HS-5 (cell line): ENCODE measurements at regions not wholly inside any gene's neighbourhood (a gene's known extent, or its start where the extent isn't known, plus 50 kb on each side); places are given as distances from the start of the nearest gene placed in this dataset.
A peak's percentile ranks its signal among the peaks of the same experiment; 100 is the strongest.

Source experiments
- DNase-seq: peaks from one replicate; pipeline ENCODE4 v3.0.0-alpha.2; 2012; ENCODE audit warnings: low read depth

DNA sequence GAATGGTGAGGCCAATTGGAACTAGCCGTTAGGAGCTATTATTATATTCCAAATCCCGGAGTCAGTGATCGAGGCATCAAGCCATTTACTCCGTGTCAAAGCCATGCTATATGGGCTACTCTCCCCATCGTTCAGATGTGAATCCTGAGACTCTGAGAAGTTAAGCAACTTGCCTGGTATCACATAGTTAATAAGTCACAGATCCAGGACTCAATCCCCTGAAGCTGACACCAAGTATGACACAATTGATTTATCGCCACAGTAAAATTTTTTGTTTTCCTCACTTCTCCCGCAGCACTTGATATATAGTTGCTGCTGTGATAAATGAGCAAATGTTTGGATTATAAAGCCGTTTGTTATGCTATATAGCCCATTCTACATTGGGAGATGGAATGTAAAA, 50.8 kb upstream of the TSHZ2 start:
- no peak for DNase-seq

DNA sequence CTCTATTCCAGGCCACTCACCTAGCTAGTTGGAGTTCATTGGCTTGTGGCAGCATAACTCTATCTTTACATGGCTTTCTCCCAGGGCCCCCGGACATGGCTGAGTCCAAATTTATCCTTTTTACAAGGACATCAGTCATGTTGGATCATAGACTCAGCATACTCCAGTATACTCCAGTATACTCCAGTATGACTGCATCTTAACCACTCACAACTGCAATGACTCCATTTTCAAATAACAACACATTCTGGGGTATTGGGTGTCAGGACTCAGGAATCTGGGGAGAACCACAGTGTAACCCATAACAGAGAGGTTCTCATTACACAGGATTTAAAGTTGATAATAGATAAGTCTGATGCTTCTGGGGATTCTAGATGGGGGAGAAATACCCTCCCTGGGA, 53.8 kb upstream of the TSHZ2 start:
- no peak for DNase-seq

DNA sequence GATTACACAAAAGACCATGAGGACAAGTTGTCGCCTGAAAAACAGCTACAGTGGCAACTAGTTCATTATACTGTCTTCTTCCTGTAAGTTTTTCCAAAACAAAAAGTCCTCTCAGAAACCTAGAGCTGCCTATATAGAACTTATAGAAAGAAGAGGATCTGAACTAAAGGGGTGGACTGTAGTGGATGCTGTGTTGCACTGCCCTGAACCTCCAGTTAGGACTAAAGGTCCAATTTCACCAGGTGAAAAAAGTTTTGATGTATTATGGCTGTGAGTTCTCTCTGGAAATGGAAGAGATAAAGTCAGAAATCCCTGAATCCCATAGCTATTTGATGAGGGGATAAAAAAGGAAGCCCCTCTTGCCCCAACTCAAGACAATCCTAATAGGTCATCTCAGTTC, 56.6 kb upstream of the TSHZ2 start:
- no peak for DNase-seq

DNA sequence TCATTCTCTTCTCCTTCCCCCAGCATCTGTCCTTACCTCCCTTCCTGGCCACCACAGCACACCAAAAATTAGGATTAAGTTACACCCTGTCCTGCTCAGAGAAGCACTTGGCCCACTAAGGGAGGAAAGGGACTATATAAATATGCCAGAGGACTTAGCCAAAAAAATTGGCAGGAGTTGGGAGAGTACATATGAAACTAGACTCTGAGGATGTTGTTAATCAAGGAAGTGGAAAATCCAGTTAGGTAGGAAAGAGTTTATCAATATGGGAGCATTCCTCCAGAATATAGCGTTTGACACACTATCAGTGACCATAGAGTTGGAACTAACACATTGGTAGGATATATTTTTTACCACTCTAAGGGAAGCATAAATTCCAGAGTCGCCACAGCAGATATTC, 57.3 kb upstream of the TSHZ2 start:
- no peak for DNase-seq

DNA sequence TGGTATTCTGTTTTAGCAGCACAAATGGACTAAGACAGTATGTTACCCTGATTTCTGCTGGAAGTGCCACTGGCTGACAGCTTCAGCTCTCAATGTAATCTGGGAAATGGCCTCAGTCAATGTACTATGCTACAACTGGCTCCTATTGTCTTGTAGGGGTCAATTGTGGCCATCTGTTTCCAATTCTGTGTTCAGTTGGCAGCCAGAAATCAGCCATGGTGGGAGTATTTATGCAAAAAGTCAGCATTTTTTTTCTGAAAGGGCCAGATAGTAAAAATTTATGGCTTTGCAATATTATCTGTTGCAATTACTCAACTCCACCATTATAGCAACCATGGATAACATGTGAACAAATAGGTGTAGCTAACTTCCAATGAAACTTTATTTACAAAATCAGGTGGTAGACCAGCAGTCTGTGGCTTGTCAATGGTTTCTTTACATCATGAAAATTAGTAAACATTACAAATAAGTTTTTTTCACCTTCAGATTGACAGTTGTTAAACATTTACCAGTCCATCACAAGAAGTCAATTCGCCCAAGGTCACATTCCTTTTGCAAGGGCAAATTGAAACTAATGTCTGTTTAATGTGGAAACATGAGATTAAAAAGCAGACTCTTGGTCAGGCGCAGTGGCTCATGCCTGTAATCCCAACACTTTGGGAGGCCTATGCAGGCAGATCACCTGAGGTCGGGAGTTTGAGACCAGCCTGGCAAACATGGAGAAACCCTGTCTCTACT, 58.3 kb upstream of the TSHZ2 start:
- no peak for DNase-seq

DNA sequence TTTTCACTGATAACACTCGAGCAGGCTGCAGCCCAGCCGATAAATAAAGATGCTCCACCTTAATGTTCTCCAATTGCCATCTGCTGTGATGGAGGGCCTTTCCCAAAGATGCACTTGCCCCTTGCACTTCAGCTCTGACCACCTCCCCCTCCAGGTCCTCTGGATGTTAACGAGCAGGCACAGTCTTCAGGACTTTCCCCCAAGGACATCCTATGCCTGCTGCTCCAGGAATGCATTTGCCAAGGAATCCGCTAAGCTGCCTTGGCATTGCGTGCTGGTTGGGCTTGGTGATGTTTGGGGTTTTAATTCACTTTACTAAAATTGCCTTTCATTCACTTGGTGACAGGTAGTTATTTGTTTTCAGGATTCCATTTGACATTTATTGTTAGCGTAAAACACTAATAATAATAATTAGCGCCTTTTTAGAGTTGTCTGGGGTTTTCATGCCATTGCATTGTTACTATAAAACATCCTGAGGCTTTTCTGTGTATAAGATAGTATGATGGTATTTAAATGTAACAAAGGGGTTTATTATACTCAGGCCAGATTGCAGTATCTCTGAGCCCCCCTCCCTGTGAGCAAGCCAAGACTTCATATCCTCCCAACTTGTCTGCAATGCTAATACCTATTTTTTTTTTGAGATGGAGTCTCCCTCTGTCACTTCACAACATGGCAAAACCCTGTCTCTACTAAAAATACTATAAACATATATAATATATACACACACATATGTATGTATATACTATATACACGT, 66.7 kb upstream of the TSHZ2 start:
- DNase-seq, result no peak

DNA sequence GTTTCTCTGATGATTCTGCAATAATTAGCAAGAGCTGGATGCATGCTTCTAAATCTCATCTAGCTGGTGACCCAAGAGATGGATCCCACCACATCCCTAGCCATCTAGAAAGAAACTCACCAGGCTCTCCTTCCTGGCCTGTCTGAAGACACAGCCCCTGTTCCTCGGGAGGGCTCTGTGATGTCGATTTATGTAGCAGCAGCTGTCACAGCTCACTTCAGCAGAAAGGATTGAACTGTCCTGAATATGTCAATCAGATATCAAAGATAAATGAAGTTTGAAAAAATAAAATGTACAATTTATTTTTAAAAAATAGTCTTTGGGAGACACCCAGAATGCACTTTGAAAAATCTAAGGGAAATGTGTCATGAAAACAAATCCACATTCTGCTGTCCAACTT, 67.3 kb upstream of the TSHZ2 start:
- no peak for DNase-seq

DNA sequence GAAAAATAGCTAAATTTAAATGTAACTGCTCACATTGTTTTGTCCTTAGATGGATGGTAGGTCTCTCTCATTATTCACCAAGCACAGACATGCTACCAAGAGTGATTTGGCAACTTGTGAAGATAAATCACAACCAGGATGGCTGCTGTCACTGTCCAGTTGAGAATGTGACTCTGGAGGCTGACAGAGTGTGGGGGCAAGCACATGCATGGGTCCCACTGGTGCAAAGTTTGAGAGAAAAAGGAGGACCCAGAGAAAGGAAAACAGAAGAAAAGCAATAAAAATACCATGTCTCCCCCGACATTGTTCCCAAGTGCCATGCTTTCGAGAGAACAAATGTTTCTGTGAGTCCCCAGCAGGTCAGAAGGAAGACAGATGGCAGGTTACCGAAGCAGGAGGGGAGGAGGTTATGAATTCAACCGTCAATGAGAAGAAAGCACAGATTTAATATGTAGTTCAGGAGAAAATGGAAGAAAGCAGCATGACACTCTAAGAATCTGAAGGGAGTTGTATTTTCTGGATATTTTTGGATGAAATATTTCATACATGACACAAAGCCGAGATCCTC, 73.0 kb upstream of the TSHZ2 start:
- no peak for DNase-seq

DNA sequence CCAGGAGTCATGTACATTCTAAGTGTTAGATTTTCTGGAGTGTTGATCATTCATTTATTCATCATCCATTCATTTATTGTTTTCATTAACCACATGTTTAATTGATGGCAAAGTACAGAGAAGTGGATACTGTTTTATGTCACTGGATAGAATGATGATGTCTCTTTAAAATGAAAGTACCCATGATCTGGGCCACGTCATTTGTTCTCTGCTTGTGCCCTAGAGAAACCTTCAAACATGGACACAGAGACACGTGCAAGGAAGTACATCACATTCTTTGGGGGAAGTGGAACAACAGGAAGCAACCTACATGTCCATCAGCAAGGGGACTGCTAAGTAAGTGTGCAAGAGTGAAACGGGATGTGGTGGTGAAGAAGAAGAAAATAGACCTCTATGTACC, 75.8 kb upstream of the TSHZ2 start:
- no peak for DNase-seq

DNA sequence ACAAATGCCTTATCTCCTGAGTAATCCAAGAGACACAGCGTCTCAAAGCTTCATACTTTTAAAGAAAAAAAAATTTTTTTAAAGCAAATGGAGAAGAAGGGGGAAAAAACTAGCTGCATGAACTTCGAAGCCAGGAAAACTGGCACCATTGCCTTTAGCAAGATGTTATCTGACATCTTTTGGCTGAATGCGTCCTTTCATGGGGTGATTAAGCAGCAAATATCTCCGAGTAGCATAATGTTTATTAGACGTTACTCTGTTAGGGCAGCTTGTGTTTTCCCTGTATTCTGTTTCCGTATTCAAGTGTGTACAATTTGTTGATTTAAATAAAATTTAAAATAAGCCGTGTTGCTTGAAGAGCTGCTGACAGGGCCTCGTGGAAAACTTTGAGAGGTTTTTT, 76.5 kb upstream of the TSHZ2 start:
- no peak for DNase-seq

DNA sequence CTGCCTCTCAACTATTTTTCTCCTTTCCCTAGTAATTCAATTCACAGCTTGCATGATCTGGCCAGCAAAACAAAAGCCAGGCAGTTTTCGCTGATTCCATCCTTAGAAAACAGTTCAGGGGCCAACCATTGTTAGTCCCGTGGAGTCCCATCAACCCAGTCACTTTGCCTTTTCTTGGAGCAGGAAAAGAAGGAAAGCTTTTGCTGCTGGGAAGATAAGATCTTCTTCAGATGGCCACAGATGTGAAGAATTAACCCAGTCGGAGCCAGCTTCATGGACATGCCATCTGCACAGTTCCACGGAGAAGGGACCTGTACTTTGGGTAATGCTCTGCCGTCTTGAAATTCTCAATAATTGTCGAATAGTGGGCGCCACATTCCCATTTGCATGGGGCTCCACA, 76.9 kb upstream of the TSHZ2 start:
- no peak for DNase-seq

DNA sequence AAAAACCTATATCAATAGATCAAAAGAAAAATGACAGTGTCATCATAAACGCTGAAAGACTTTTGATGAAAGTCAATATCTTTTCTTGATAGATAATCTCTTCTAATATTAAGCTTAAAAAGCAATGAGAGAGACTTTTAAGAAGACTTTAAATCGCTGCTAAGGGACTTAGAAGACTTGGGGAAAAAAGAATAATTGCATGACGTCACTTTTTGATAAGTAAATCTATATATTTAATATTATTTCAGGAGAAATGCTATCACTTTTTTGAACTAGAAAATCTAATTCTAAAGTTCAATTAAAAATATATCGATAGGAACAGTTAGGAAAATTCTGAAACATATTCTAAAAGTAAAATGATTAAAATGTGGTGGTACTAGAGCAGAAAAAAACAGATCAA, 78.7 kb upstream of the TSHZ2 start:
- no peak for DNase-seq

DNA sequence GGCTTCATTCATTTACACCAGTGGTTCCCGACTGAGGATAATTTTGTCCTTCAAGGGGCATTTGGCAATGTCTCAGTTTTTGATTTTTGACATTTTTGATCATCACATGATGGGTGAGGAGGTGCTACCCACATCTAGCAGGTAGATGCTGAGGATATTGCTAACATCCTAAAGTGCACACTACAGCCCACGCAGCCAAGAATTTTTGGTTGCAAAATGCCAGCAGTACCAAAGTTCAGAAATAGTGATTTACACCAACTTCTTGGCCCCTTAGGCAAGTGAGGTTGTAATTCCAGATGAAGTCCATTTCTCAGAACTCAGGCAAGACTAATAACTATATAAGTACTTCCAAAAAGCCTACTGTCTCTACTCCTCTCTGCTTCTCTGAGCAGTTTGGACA, 80.1 kb upstream of the TSHZ2 start:
- DNase-seq, result no peak

DNA sequence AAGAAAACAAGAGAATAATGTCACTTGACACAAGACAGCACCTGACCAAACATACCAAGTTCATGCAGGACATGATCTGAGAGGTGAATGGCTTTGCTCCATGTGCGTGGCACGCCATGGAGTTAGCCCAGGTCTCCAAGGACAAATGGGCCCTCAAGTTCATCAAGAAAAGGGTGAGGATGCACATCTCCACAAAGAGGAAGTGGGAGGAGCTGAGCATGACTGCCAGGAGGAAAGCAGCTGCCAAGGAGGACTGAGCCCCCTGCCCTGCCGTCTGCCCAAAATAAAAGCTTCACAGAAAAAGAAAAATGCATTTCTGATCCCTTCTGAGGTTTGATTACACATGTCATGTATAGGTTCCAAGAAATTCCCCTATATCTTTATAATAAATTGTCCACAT, 82.0 kb upstream of the TSHZ2 start:
- DNase-seq, result no peak

DNA sequence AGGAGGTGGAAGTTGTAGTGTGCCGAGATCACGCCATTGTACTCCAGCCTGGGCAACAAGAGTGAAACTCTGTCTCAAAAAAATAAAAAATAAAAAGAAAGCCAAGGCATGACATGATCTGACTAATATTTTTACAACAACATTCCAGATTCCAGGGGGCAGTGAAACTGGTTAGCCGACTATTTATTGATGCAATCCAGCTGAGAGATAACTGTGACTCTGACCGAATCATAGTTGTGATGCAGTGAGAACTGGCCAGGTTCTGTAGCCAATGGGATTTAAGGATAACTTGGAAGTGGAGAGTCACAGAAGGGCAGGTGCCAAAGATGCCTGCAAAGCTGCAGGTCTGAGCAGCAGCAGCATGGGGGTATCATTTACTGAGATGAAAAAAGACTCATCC, 82.9 kb upstream of the TSHZ2 start:
- DNase-seq, result peak; percentile 86

DNA sequence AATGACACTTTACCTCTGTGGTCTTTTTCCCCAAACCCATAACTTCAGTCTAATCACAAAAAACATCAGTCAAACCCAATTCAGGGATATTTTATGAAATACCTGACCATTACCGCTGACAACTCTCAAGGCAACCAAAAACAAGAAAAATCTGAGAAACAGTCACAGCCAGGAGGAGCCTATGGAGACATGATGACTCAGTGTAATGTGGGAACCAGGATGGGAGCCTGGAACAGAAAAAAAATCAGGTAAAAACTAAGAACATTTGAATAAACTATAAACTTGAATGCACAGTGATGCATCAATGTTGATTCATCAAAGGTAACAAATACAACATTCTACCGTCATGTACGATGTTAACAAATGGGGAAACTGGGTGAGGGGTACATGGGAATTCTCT, 84.1 kb upstream of the TSHZ2 start:
- DNase-seq, result peak; percentile 29

DNA sequence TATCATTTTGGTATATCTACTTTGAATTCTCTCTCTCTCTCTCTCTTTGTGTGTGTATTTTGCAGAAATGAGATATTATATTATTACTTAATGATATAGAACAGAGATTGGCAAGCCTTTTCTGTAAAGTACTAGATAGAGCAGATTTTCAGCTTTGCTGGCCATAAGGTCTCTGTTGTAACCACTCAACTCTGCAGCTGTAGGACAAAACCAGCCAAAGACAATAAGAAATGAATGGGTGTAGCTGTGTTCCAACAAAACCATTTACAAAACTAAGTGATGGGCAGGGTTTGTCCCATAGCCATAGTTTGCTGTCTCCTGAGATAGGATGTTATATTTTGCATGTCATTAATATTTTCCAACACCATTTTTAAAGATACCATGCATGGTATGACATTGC, 91.2 kb upstream of the TSHZ2 start:
- DNase-seq, result no peak

DNA sequence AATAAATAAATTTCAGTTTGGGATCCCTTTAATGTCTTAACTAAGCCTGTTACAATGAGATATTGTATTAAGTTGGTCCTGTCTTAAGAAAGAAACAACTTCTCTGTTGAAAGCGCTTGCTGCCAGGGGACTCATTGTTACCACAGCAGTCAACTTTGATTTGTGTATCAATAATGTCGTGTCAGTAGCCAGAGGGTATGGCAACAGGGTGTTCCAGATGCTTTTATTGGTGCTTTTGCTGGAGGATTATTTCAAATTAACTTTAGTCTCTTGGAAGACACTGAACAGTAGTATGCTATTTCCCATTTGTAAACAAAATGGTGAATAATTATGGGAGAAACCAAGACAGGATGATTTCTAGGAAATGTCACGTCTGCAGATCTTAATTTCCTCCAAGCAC, 91.9 kb upstream of the TSHZ2 start:
- DNase-seq, result no peak

DNA sequence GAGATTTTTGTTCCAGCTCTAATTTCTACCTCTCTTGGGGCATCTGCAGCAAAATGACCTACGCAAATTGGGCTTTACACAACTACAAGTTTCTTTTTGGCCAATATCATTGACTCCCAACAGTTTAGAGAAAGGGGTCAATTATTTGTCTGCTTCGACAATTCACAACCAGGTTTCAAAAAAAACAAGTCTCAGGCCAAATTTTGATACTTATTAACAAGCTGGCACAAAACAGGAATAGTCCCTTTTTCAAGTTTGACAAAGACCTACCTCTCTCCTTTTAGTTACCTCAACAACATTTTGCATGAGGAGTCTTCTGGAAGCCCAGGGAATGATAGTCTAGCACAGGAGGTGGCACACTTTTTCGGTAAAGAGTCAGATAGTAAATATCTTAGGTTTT, 97.9 kb upstream of the TSHZ2 start:
- DNase-seq, result no peak

DNA sequence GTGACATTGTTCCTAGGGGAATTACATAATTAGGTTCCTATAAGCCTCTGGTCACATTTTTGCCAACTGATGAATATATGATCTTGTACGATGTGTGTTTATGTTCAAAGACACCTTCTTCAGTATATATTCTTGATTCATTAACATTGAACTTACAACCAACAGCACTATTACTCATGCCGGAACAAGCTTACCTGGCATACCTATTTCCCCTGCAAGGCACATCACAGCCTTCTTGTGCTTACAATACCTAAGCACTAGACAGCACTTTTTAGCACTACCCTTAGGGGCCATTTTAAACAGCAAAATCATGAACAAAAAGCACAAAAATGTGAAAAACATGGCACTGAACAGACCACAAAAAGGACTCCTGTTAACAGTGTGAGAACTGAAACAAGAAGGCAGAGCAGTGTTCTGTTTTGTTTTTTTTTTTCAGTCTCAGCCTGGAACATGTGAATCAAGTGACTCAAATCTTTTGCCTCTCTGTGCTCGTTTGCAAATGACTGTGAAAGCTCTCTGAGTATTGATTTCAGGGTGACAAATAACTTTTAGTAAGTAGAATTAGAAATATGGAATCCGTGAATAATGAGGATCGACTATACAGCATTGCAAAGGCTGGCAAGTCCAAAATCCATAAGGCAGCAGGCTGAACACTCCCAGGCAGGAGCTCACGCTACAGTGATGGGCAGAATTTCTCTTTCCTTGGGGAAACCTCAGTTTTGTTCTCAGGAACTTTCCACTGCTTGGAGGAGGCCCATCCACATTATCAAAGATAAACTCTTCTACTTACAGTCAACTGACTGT, 102.3 kb upstream of the TSHZ2 start:
- no peak for DNase-seq

DNA sequence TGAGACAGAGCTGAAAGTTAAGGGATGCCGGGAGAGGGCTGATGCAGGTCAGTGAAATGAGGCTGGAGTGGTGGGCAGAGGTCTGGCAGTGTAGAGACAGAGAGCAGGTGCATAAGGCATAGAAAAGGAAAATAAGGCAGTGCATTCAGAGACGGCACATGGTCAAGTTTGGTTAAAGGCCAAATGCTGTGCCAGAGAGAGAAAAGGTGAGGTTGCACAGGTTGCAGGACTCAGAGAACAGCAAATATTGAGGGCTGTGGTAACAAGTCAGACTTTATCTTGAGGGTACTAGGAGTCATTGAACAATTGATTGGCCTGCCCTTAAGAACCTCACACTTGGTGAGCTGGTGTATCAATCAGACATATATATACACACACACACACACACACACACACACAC, 102.9 kb upstream of the TSHZ2 start:
- no peak for DNase-seq

DNA sequence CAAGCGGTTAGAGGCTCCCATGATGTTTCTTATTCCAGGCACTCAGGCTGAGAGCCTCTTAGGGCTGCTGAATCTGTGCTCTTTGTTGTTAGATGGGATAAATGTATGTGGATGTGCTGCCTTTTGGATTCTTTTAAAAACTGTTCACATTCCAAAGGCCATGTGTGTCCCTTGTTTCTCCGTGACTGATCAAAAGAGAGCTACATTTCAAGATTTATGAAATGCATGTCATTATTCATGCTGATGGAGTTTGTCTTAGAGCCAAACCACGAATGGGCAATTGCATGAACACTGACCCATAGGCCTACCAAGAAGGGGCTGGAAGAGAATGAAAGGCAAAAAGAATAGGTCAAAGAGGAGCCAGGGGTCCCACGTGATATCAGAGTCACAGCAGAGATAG, 104.9 kb upstream of the TSHZ2 start:
- no peak for DNase-seq
